HG03159 (cell line): ENCODE measurements at regions not wholly inside any gene's neighbourhood (a gene's known extent, or its start where the extent isn't known, plus 50 kb on each side); places are given as distances from the start of the nearest gene placed in this dataset.

Experiments used
- ATAC-seq: cut with Tn5 transposase; IDR thresholded peaks from one replicate; pipeline ENCODE4 v1.9.1; 2021; ENCODE audit warnings: mild to moderate bottlenecking, moderate library complexity; ENCODE audit not compliant: unreplicated experiment

- no peak for ATAC-seq
These were observed 536.0 kb upstream of the CDH2 start for GRCh38 chr18:28712796-28713425.

- no peak for ATAC-seq
These were observed 535.2 kb upstream of the CDH2 start for GRCh38 chr18:28712172-28712571.

- ATAC-seq = no peak
These were observed 534.2 kb upstream of the CDH2 start for GRCh38 chr18:28711096-28711495.

- no peak for ATAC-seq
These were observed 530.1 kb upstream of the CDH2 start for GRCh38 chr18:28707006-28707405.

- no peak for ATAC-seq
These were observed 529.5 kb upstream of the CDH2 start for GRCh38 chr18:28706397-28706796.

- no peak for ATAC-seq
These were observed 528.6 kb upstream of the CDH2 start for GRCh38 chr18:28705482-28705881.

GRCh38 chr18:28692337-28692736, 515.4 kb upstream of the CDH2 start:
- ATAC-seq = no peak

GRCh38 chr18:28691496-28691840, 514.5 kb upstream of the CDH2 start:
- ATAC-seq = no peak

GRCh38 chr18:28690836-28691495, 514.0 kb upstream of the CDH2 start:
- ATAC-seq = no peak

- no peak for ATAC-seq
These were observed 513.2 kb upstream of the CDH2 start for GRCh38 chr18:28690100-28690499.

- ATAC-seq = no peak
These were observed 512.7 kb upstream of the CDH2 start for GRCh38 chr18:28689588-28689987.

GRCh38 chr18:28684746-28685355, 507.9 kb upstream of the CDH2 start:
- no peak for ATAC-seq

GRCh38 chr18:28682912-28683311, 506.0 kb upstream of the CDH2 start:
- ATAC-seq = no peak

GRCh38 chr18:28669165-28669564, 492.2 kb upstream of the CDH2 start:
- no peak for ATAC-seq

- no peak for ATAC-seq
These were observed 489.3 kb upstream of the CDH2 start for GRCh38 chr18:28666216-28666615.

- ATAC-seq = no peak
These were observed 481.0 kb upstream of the CDH2 start for GRCh38 chr18:28657961-28658360.

- no peak for ATAC-seq
These were observed 475.7 kb upstream of the CDH2 start for GRCh38 chr18:28652654-28653053.

GRCh38 chr18:28651298-28651697, 474.4 kb upstream of the CDH2 start:
- no peak for ATAC-seq

GRCh38 chr18:28650860-28651259, 473.9 kb upstream of the CDH2 start:
- no peak for ATAC-seq

GRCh38 chr18:28647961-28648360, 471.0 kb upstream of the CDH2 start:
- no peak for ATAC-seq

GRCh38 chr18:28637897-28638296, 461.0 kb upstream of the CDH2 start:
- ATAC-seq = no peak

- ATAC-seq = no peak
These were observed 458.6 kb upstream of the CDH2 start for GRCh38 chr18:28635530-28635929.

- ATAC-seq = no peak
These were observed 449.8 kb upstream of the CDH2 start for GRCh38 chr18:28626756-28627155.
